ENCODE measurements at regions not wholly inside any gene's neighbourhood (a gene's known extent, or its start where the extent isn't known, plus 50 kb on each side); places are given as distances from the start of the nearest gene placed in this dataset.
A peak's percentile ranks its signal among the peaks of the same experiment; 100 is the strongest.

- TF ChIP-seq CTCF (IDR thresholded peaks at IDR 0.05; ENCODE audit: low read depth, low read length, missing control alignments), result no peak
- H3K27me3 ChIP-seq (replicated peaks), result no peaks in the 10 kb centered on the region
- in situ Hi-C loops (cut with HindIII; ENCODE audit: low pct_ligation_motif_present, low sequenced_read_pairs), result no loop called here
- no peaks in the 10 kb centered on the region for H3K36me3 ChIP-seq (replicated peaks)
- peak overlapping the region; percentile 45 for H3K4me3 ChIP-seq (ENCODE audit: low read depth, low read length)
- peak; percentile 50 for DNase-seq
- no peak overlapping the region for H3K27ac ChIP-seq
These were observed 180.3 kb downstream of the CDH26 start for GRCh38 chr20:60138256-60139220.

GRCh38 chr20:60139663-60140446 lies 181.6 kb downstream of the CDH26 start:
- peak; percentile 31 for DNase-seq
- no peaks in the 10 kb centered on the region for H3K36me3 ChIP-seq (replicated peaks)
- no peak overlapping the region for H3K4me3 ChIP-seq (ENCODE audit: low read depth, low read length)
- H3K27me3 ChIP-seq (replicated peaks), result no peaks in the 10 kb centered on the region
- in situ Hi-C loops (cut with HindIII; ENCODE audit: low pct_ligation_motif_present, low sequenced_read_pairs), result no loop called here
- no peak overlapping the region for H3K27ac ChIP-seq
- TF ChIP-seq CTCF (IDR thresholded peaks at IDR 0.05; ENCODE audit: low read depth, low read length, missing control alignments), result no peak

GRCh38 chr20:60142587-60142986 lies 184.4 kb downstream of the CDH26 start:
- Histone ChIP-seq H3K4me3 (ENCODE audit: low read depth, low read length) (no peak overlapping the region), H3K27me3 (replicated peaks) (no peaks in the 10 kb centered on the region), H3K36me3 (replicated peaks) (no peaks in the 10 kb centered on the region), H3K27ac (no peak overlapping the region)
- in situ Hi-C loops (cut with HindIII; ENCODE audit: low pct_ligation_motif_present, low sequenced_read_pairs), result no loop called here
- no peak for TF ChIP-seq CTCF (IDR thresholded peaks at IDR 0.05; ENCODE audit: low read depth, low read length, missing control alignments)
- DNase-seq, result no peak

GRCh38 chr20:60143261-60143842 lies 185.1 kb downstream of the CDH26 start:
- no peak for DNase-seq
- Histone ChIP-seq H3K4me3 (ENCODE audit: low read depth, low read length) (no peak overlapping the region), H3K27ac (no peak overlapping the region), H3K27me3 (replicated peaks) (no peaks in the 10 kb centered on the region), H3K36me3 (replicated peaks) (no peaks in the 10 kb centered on the region)
- in situ Hi-C loops (cut with HindIII; ENCODE audit: low pct_ligation_motif_present, low sequenced_read_pairs), result no loop called here
- TF ChIP-seq CTCF (IDR thresholded peaks at IDR 0.05; ENCODE audit: low read depth, low read length, missing control alignments), result no peak

- Histone ChIP-seq H3K27me3 (replicated peaks) (no peaks in the 10 kb centered on the region), H3K4me3 (ENCODE audit: low read depth, low read length) (no peak overlapping the region), H3K36me3 (replicated peaks) (no peaks in the 10 kb centered on the region), H3K27ac (no peak overlapping the region)
- DNase-seq, result no peak
- in situ Hi-C loops (cut with HindIII; ENCODE audit: low pct_ligation_motif_present, low sequenced_read_pairs), result no loop called here
- no peak for TF ChIP-seq CTCF (IDR thresholded peaks at IDR 0.05; ENCODE audit: low read depth, low read length, missing control alignments)
These were observed 186.2 kb downstream of the CDH26 start for GRCh38 chr20:60144404-60144803.
